Neural crest cell (in vitro differentiated cells): ENCODE measurements at regions not wholly inside any gene's neighbourhood (a gene's known extent, or its start where the extent isn't known, plus 50 kb on each side); places are given as distances from the start of the nearest gene placed in this dataset.

Experiments used
- DNase-seq: peaks from one replicate; pipeline ENCODE4 v3.0.0; 2021; ENCODE audit warnings: low read depth, mixed read lengths, low spot score
- H3K27ac Mint-ChIP-seq: one replicate; pipeline ENCODE4 v1.8.0; 2021; ENCODE audit warnings: mild to moderate bottlenecking, mixed read lengths; ENCODE audit not compliant: unreplicated experiment
- H3K27me3 Mint-ChIP-seq: 2 replicates; pipeline ENCODE4 v1.8.0; 2021; ENCODE audit warnings: low read depth, mild to moderate bottlenecking, mixed read lengths
- H3K36me3 Mint-ChIP-seq: 2 replicates; pipeline ENCODE4 v1.8.0; 2021; ENCODE audit warnings: low read depth, mild to moderate bottlenecking, mixed read lengths
- H3K4me1 Mint-ChIP-seq: 2 replicates; pipeline ENCODE4 v1.8.0; 2021; ENCODE audit warnings: mixed read lengths
- H3K4me3 Mint-ChIP-seq: one replicate; pipeline ENCODE4 v1.8.0; 2021; ENCODE audit warnings: mild to moderate bottlenecking, mixed read lengths
- H3K9me3 Mint-ChIP-seq: 2 replicates; pipeline ENCODE4 v1.8.0; 2021; ENCODE audit warnings: mixed read lengths
- TF ChIP-seq, protein P1 (sequence below): fragments of 200-600 bp; sonication (generic); conservative IDR thresholded peaks from 2 replicates; pipeline ENCODE4 v1.5.0; 2021; ENCODE audit warnings: antibody characterized with exemption, mild to moderate bottlenecking

- TF ChIP-seq, protein P1, sequence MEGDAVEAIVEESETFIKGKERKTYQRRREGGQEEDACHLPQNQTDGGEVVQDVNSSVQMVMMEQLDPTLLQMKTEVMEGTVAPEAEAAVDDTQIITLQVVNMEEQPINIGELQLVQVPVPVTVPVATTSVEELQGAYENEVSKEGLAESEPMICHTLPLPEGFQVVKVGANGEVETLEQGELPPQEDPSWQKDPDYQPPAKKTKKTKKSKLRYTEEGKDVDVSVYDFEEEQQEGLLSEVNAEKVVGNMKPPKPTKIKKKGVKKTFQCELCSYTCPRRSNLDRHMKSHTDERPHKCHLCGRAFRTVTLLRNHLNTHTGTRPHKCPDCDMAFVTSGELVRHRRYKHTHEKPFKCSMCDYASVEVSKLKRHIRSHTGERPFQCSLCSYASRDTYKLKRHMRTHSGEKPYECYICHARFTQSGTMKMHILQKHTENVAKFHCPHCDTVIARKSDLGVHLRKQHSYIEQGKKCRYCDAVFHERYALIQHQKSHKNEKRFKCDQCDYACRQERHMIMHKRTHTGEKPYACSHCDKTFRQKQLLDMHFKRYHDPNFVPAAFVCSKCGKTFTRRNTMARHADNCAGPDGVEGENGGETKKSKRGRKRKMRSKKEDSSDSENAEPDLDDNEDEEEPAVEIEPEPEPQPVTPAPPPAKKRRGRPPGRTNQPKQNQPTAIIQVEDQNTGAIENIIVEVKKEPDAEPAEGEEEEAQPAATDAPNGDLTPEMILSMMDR = no peak
- Mint-ChIP-seq H3K27ac (no peak overlapping the region), H3K36me3 (peaks cover 5% of the 10 kb centered on the region), H3K4me3 (no peak overlapping the region), H3K9me3 (peaks cover 11% of the 10 kb centered on the region), H3K4me1 (no peaks in the 10 kb centered on the region), H3K27me3 (no peaks in the 10 kb centered on the region)
- no peak for DNase-seq
Measured at GRCh38 chr2:48032765-48033164, 126.5 kb upstream of the FBXO11 start.

GRCh38 chr2:48034295-48034694 is 128.0 kb upstream of the FBXO11 start:
- Mint-ChIP-seq H3K36me3 (peaks cover 5% of the 10 kb centered on the region), H3K4me3 (no peak overlapping the region), H3K4me1 (no peaks in the 10 kb centered on the region), H3K9me3 (peaks cover 10% of the 10 kb centered on the region), H3K27me3 (no peaks in the 10 kb centered on the region), H3K27ac (no peak overlapping the region)
- no peak for DNase-seq
- TF ChIP-seq, protein P1 = no peak

DNA sequence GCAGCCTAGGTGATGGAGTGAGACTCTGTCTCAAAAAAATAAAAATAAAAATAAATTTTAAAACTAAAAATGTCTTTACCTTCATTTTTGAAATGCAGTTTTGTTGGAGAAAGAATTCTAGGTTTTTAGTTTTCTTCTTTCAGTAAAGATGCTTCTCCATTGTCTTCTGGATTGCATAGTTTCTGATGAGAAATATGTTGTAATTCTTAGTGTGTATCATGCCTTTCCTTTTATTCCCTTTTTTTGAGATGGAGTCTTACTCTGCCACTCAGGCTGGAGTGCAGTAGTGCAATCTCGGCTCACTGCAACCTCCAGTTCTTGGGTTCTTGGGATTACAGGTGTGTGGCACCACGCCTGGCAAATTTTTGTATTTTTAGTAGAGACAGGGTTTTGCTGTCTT is 130.0 kb upstream of the FBXO11 start:
- no peaks in the 10 kb centered on the region for H3K27me3 Mint-ChIP-seq
- no peaks in the 10 kb centered on the region for H3K4me1 Mint-ChIP-seq
- H3K9me3 Mint-ChIP-seq = peaks cover 10% of the 10 kb centered on the region
- H3K36me3 Mint-ChIP-seq = peaks cover 5% of the 10 kb centered on the region
- DNase-seq = no peak
- TF ChIP-seq, protein P1 = no peak
- H3K27ac Mint-ChIP-seq = no peak overlapping the region
- H3K4me3 Mint-ChIP-seq = no peak overlapping the region

DNA sequence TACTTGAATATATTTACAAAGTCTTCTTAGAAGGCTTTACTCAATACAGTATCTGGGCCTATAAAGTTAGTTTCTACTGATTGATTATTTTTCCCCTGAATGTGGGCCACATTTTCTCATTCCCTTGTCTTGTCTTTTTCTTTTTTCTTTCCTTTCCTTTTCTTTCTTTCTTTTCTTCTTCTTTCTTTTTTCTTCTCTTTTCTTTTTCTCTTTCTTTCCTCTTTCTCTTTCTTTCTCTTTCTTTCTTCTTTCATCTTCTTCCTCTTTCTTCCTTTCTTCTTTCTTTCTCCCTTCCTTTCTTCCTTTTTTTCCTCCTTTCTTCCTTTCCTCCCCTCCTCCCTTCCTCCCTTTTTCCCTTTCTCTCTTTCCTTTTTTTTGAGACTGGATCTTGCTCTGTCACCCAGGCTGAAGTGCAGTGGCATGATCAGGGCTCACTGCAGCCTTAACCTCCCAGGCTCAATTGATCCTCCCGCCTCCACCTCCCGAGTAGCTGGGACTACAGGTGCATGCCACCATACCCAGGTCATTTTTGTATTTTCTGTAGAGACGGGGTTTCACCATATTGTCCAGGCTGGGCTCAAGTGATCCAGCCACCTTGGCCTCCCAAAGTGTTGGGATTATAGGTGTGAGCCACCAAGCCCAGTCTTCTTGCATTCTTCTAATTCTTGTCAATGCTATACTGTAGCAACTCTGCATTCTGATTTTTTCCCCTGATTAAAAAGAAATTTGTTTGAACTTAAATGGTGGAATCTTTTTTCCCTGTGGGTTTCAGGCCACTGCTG is 133.1 kb upstream of the FBXO11 start:
- no peak for DNase-seq
- Mint-ChIP-seq H3K9me3 (peaks cover 10% of the 10 kb centered on the region), H3K27me3 (no peaks in the 10 kb centered on the region), H3K4me3 (no peak overlapping the region), H3K27ac (no peak overlapping the region), H3K36me3 (peaks cover 5% of the 10 kb centered on the region), H3K4me1 (no peaks in the 10 kb centered on the region)
- TF ChIP-seq, protein P1 = no peak

- H3K27ac Mint-ChIP-seq = no peak overlapping the region
- no peaks in the 10 kb centered on the region for H3K9me3 Mint-ChIP-seq
- no peaks in the 10 kb centered on the region for H3K27me3 Mint-ChIP-seq
- no peak overlapping the region for H3K4me3 Mint-ChIP-seq
- TF ChIP-seq, protein P1 = no peak
- peaks cover 10% of the 10 kb centered on the region for H3K4me1 Mint-ChIP-seq
- no peaks in the 10 kb centered on the region for H3K36me3 Mint-ChIP-seq
- no peak for DNase-seq
Measured at GRCh38 chr2:48043131-48043700, 136.9 kb upstream of the FBXO11 start.
